Keratinocyte (primary cell): ENCODE measurements at regions not wholly inside any gene's neighbourhood (a gene's known extent, or its start where the extent isn't known, plus 50 kb on each side); places are given as distances from the start of the nearest gene placed in this dataset.

Experiments used
- DNase-seq: peaks from one replicate; pipeline ENCODE4 v3.0.0-alpha.2; 2011; ENCODE audit warnings: low read depth, missing footprints, low spot score
- FAIRE-seq: peaks from 2 replicates; lab custom pipeline; 2011; peaks lifted over from hg19 to GRCh38; lab: Jason Lieb, UNC
- H2AFZ ChIP-seq: 2 replicates; pipeline ENCODE4 v1.6.0; 2012; ENCODE audit warnings: low read length, control low read depth, inconsistent platforms; ENCODE audit not compliant: control insufficient read depth
- H3K27ac ChIP-seq: 2 replicates; pipeline ENCODE4 v1.5.1; 2011; ENCODE audit warnings: low read length; ENCODE audit not compliant: control insufficient read depth, insufficient read depth
- H3K27me3 ChIP-seq: 3 replicates; pipeline ENCODE4 v1.6.0; 2011; ENCODE audit warnings: low read length; ENCODE audit not compliant: control insufficient read depth, insufficient read depth; ENCODE audit errors: extremely low read depth
- H3K36me3 ChIP-seq, 2 experiments: 2 replicates in 1 of 2; 3 replicates in 1 of 2; pipeline ENCODE4 v1.5.1; 2011; ENCODE audit warnings: low read length in 2 of 2, mild to moderate bottlenecking in 1 of 2; ENCODE audit not compliant: control insufficient read depth in 2 of 2, insufficient read depth in 2 of 2; ENCODE audit errors: extremely low read depth in 1 of 2
- H3K4me1 ChIP-seq: 3 replicates; pipeline ENCODE4 v1.5.1; 2011; ENCODE audit warnings: low read length; ENCODE audit not compliant: control insufficient read depth, insufficient read depth; ENCODE audit errors: extremely low read depth
- H3K4me2 ChIP-seq: 3 replicates; pipeline ENCODE4 v1.6.0; 2011; ENCODE audit warnings: low read depth, low read length; ENCODE audit not compliant: control insufficient read depth, insufficient read depth; ENCODE audit errors: extremely low read depth
- H3K4me3 ChIP-seq, 3 experiments: fragments of 200-600 bp in 1 of 3; sonication (generic) in 1 of 3; 2 replicates in 2 of 3; 3 replicates in 1 of 3; pipeline ENCODE4 v1.5.1; 2011 to 2016; ENCODE audit warnings: low read length in 3 of 3, mild to moderate bottlenecking in 3 of 3, control low read depth in 2 of 3, inconsistent platforms in 1 of 3, low read depth in 1 of 3, mixed read lengths in 1 of 3, mixed run types in 1 of 3, moderate library complexity in 1 of 3; ENCODE audit not compliant: control insufficient read depth in 2 of 3, insufficient read depth in 2 of 3; ENCODE audit errors: extremely low read depth in 1 of 3
- H3K79me2 ChIP-seq: 2 replicates; pipeline ENCODE4 v1.6.0; 2012; ENCODE audit warnings: low read length; ENCODE audit not compliant: control insufficient read depth, insufficient read depth
- H3K9ac ChIP-seq: 3 replicates; pipeline ENCODE4 v1.6.0; 2011; ENCODE audit warnings: low read length; ENCODE audit not compliant: control insufficient read depth, insufficient read depth; ENCODE audit errors: extremely low read depth
- H3K9me1 ChIP-seq: 3 replicates; pipeline ENCODE4 v1.6.0; 2011; ENCODE audit warnings: low read length; ENCODE audit not compliant: control insufficient read depth, insufficient read depth; ENCODE audit errors: extremely low read depth
- H3K9me3 ChIP-seq: 2 replicates; pipeline ENCODE4 v1.5.1; 2012; ENCODE audit warnings: low read depth, low read length; ENCODE audit not compliant: control insufficient read depth
- H4K20me1 ChIP-seq: 3 replicates; pipeline ENCODE4 v1.6.0; 2011; ENCODE audit warnings: low read length; ENCODE audit not compliant: control insufficient read depth, insufficient read depth; ENCODE audit errors: extremely low read depth
- CTCF ChIP-seq, 3 experiments: IDR thresholded peaks in 1 of 3; conservative IDR thresholded peaks in 1 of 3; optimal IDR thresholded peaks in 1 of 3; 2 replicates in 2 of 3; 3 replicates in 1 of 3; pipeline versions ENCODE3 to v1.5.1; 2011; ENCODE audit warnings: low read length in 3 of 3, mild to moderate bottlenecking in 3 of 3, moderate library complexity in 2 of 3, control low read depth in 1 of 3, inconsistent platforms in 1 of 3; ENCODE audit not compliant: insufficient read depth in 2 of 3; ENCODE audit errors: extremely low read depth in 1 of 3
- EZH2 ChIP-seq: IDR thresholded peaks from one replicate; pipeline ENCODE4 v1.6.1; 2012; ENCODE audit warnings: inconsistent platforms, mild to moderate bottlenecking, low read length, moderate library complexity
- dilution Hi-C: fragments of 300-500 bp; cut with MboI; formaldehyde crosslinking; loops from one replicate; pipeline ENCODE4 v1.7.0; 2020; ENCODE audit warnings: low sequenced_read_pairs; ENCODE audit not compliant: extremely low pct_ligation_motif_present

- H4K20me1 ChIP-seq, result no peaks in the 10 kb centered on the region
- no peak overlapping the region for H3K4me2 ChIP-seq
- FAIRE-seq (no peak), DNase-seq (no peak)
- H3K27ac ChIP-seq, result no peak overlapping the region
- H3K9me3 ChIP-seq, result no peaks in the 10 kb centered on the region
- H3K36me3 ChIP-seq, result no peaks in the 10 kb centered on the region
- no peaks in the 10 kb centered on the region for H3K4me1 ChIP-seq
- no peak overlapping the region for H2AFZ ChIP-seq
- no peaks in the 10 kb centered on the region for H3K79me2 ChIP-seq
- no peaks in the 10 kb centered on the region for H3K27me3 ChIP-seq
- TF ChIP-seq EZH2 (no peak), CTCF (optimal IDR thresholded peaks at IDR 0.05 in 1 of 3, IDR thresholded peaks at IDR 0.05 in 1 of 3, conservative IDR thresholded peaks at IDR 0.05 in 1 of 3; ENCODE audit: extremely low read depth in 1 of 3, insufficient read depth in 2 of 3, low read length in 3 of 3) (no peak)
- H3K9me1 ChIP-seq, result no peaks in the 10 kb centered on the region
- dilution Hi-C loops, result no loop called here
- no peak overlapping the region for H3K4me3 ChIP-seq
- no peak overlapping the region for H3K9ac ChIP-seq
These were observed 179.6 kb upstream of the RPH3A start for GRCh38 chr12:112611908-112612307.

- no peak overlapping the region for H3K4me3 ChIP-seq
- no peaks in the 10 kb centered on the region for H3K4me1 ChIP-seq
- FAIRE-seq (no peak), DNase-seq (no peak)
- no peak overlapping the region for H3K27ac ChIP-seq
- H3K9me3 ChIP-seq, result no peaks in the 10 kb centered on the region
- no peaks in the 10 kb centered on the region for H4K20me1 ChIP-seq
- H3K36me3 ChIP-seq, result no peaks in the 10 kb centered on the region
- H3K4me2 ChIP-seq, result no peak overlapping the region
- no peaks in the 10 kb centered on the region for H3K79me2 ChIP-seq
- no peaks in the 10 kb centered on the region for H3K27me3 ChIP-seq
- TF ChIP-seq EZH2 (no peak), CTCF (optimal IDR thresholded peaks at IDR 0.05 in 1 of 3, IDR thresholded peaks at IDR 0.05 in 1 of 3, conservative IDR thresholded peaks at IDR 0.05 in 1 of 3; ENCODE audit: extremely low read depth in 1 of 3, insufficient read depth in 2 of 3, low read length in 3 of 3) (no peak)
- no peak overlapping the region for H2AFZ ChIP-seq
- dilution Hi-C loops, result no loop called here
- no peaks in the 10 kb centered on the region for H3K9me1 ChIP-seq
- H3K9ac ChIP-seq, result no peak overlapping the region
These were observed 176.4 kb upstream of the RPH3A start for GRCh38 chr12:112615196-112615595.
